ENCODE measurements at regions not wholly inside any gene's neighbourhood (a gene's known extent, or its start where the extent isn't known, plus 50 kb on each side); places are given as distances from the start of the nearest gene placed in this dataset.

DNA sequence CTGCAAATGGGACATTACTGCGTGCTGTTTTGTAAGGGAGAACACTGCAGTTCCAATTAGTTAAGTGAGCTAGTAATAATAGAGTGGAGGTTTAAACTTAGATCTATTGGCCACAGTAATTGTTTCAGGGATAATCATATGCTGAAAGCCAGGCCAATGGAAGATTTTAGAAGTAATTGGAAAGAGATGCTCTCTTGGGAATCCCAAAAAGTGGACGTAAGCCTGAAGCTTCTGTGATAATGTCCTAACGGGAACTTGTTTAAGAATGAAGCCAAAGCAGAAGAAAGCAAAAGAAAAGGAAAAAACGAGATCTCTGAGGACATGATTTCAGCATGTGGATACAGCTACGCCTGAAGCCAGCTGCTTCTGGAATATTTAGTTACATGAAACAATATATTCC, 594.6 kb downstream of the SLC4A3 start:
- H3F3A ChIP-seq (ENCODE audit: insufficient read depth) = peaks cover 22% of the 10 kb centered on the region
- H3K36me3 ChIP-seq (ENCODE audit: low read depth) = no peaks in the 10 kb centered on the region
- H3K4me1 ChIP-seq (ENCODE audit: insufficient read depth) = peaks cover 30% of the 10 kb centered on the region
- H3K4me3 ChIP-seq = no peak overlapping the region
- H3K9me3 ChIP-seq (ENCODE audit: low read depth) = no peaks in the 10 kb centered on the region
- no peak overlapping the region for H3K27ac ChIP-seq
- H3K27me3 ChIP-seq (replicated peaks; ENCODE audit: insufficient read depth) = no peaks in the 10 kb centered on the region
- no peak for DNase-seq
- no peaks in the 10 kb centered on the region for H4K20me1 ChIP-seq (ENCODE audit: insufficient read depth)
- no peaks in the 10 kb centered on the region for H3K9me2 ChIP-seq (ENCODE audit: insufficient read depth)
- no peak overlapping the region for H2AFZ ChIP-seq
- in situ Hi-C loops (cut with MboI) = no loop called here
- no peak overlapping the region for H3K9ac ChIP-seq
- H3K79me2 ChIP-seq (ENCODE audit: insufficient read depth) = no peaks in the 10 kb centered on the region
- TF ChIP-seq EZH2phosphoT487 (IDR thresholded peaks at IDR 0.05; ENCODE audit: insufficient read depth, low read depth) = no peak
- no peak for TF ChIP-seq EZH2 (IDR thresholded peaks at IDR 0.05; ENCODE audit: insufficient read depth, poor library complexity, severe bottlenecking)
- no peak overlapping the region for H3K4me2 ChIP-seq (ENCODE audit: unreplicated experiment)
- WGBS, 2 experiments (ENCODE audit: low coverage in 1 of 2, low lambda C conversion rate in 2 of 2, missing lambda C conversion rate in 2 of 2) = 85 to 90% methylated on average over 5 of the region's 5 CpGs

DNA sequence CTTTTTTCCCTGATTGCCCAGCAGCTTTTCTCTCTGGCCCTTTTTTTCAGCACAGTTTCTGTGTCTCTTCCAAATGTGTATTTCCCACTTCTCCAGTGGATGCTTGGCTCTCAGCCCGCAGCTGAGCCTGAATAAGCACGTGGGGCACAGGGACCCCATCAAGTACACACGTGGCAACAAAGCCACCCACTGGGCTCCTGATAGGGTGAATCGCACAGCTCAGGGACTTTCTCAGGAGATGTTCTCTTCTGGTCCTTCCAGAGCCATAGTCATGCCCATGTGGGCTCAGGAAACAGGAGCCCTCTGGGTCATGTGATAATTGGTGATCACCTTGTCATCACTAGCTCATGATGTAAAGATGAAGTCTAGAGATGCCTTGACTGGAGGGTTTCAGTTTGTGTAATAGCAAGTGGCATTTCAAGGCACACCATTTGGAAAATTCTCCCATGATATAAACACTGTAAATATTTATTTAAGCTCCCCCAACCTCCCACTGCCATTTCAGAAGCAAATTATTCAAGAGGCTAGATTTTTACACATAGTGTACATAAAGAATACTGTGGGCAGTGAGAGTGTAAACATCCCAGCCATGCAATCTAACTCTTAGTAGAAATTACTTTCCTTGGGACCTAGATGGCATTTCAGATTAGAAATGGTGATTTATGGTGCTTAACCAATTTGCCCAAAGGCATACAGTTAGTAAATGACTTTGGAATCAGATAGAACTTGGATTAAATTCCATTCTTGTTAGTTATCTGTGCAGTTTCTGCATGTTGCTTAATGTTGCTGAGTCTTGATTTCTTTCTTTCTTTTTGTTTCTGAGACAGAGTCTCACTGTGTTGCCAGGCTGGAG, 597.5 kb downstream of the SLC4A3 start:
- peaks cover 50% of the 10 kb centered on the region for H3F3A ChIP-seq (ENCODE audit: insufficient read depth)
- peaks cover 58% of the 10 kb centered on the region for H3K4me1 ChIP-seq (ENCODE audit: insufficient read depth)
- H4K20me1 ChIP-seq (ENCODE audit: insufficient read depth) = no peaks in the 10 kb centered on the region
- peak overlapping the region; percentile 38 for H3K4me2 ChIP-seq (ENCODE audit: unreplicated experiment)
- TF ChIP-seq EZH2 (IDR thresholded peaks at IDR 0.05; ENCODE audit: insufficient read depth, poor library complexity, severe bottlenecking) (no peak), EZH2phosphoT487 (IDR thresholded peaks at IDR 0.05; ENCODE audit: insufficient read depth, low read depth) (no peak)
- H3K9me2 ChIP-seq (ENCODE audit: insufficient read depth) = no peaks in the 10 kb centered on the region
- no peaks in the 10 kb centered on the region for H3K79me2 ChIP-seq (ENCODE audit: insufficient read depth)
- no peak overlapping the region for H3K9ac ChIP-seq
- no peaks in the 10 kb centered on the region for H3K27me3 ChIP-seq (replicated peaks; ENCODE audit: insufficient read depth)
- H3K27ac ChIP-seq = peak overlapping the region; percentile 73
- H3K9me3 ChIP-seq (ENCODE audit: low read depth) = no peaks in the 10 kb centered on the region
- in situ Hi-C loops (cut with MboI) = no loop called here
- no peak overlapping the region for H2AFZ ChIP-seq
- H3K36me3 ChIP-seq (ENCODE audit: low read depth) = no peaks in the 10 kb centered on the region
- H3K4me3 ChIP-seq = no peak overlapping the region
- peak; percentile 89 for DNase-seq
- whole genome bisulfite sequencing, 2 experiments (ENCODE audit: low coverage in 1 of 2, low lambda C conversion rate in 2 of 2, missing lambda C conversion rate in 2 of 2) = 70 to 81% methylated on average over 4 of the region's 4 CpGs

DNA sequence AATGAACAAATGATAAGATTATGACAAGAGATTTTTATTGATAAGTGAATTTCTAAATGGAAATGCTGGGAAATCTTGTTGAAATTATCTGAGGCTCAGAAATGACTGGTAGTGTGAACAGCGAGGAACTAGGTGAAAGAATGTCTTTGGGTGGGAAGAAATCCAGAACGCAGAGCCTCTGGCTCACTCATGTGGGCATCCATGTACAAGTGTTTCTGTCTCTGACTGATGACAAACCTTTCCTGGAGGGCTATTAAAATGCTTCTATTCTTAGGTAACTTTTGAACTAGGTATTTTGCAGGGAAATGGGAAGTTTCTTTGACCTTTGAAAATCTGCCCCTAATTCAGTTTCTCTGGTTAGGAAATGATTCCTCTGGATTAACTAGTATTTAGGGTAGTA, 598.6 kb downstream of the SLC4A3 start:
- Histone ChIP-seq H3K4me2 (ENCODE audit: unreplicated experiment) (peak overlapping the region; percentile 39), H3K27ac (peak overlapping the region; percentile 73), H3K79me2 (ENCODE audit: insufficient read depth) (no peaks in the 10 kb centered on the region), H3K9ac (no peak overlapping the region), H3K9me2 (ENCODE audit: insufficient read depth) (no peaks in the 10 kb centered on the region), H3K9me3 (ENCODE audit: low read depth) (no peaks in the 10 kb centered on the region), H3K27me3 (replicated peaks; ENCODE audit: insufficient read depth) (no peaks in the 10 kb centered on the region), H3F3A (ENCODE audit: insufficient read depth) (peaks cover 60% of the 10 kb centered on the region), H3K36me3 (ENCODE audit: low read depth) (no peaks in the 10 kb centered on the region), H3K4me1 (ENCODE audit: insufficient read depth) (peaks cover 66% of the 10 kb centered on the region), H4K20me1 (ENCODE audit: insufficient read depth) (no peaks in the 10 kb centered on the region), H2AFZ (no peak overlapping the region), H3K4me3 (no peak overlapping the region)
- peak; percentile 10 for DNase-seq
- TF ChIP-seq EZH2 (IDR thresholded peaks at IDR 0.05; ENCODE audit: insufficient read depth, poor library complexity, severe bottlenecking) (no peak), EZH2phosphoT487 (IDR thresholded peaks at IDR 0.05; ENCODE audit: insufficient read depth, low read depth) (no peak)
- in situ Hi-C loops (cut with MboI) = no loop called here
- WGBS, 2 experiments (ENCODE audit: low coverage in 1 of 2, low lambda C conversion rate in 2 of 2, missing lambda C conversion rate in 2 of 2) = 79 to 90% methylated on average over 2 of the region's 2 CpGs

DNA sequence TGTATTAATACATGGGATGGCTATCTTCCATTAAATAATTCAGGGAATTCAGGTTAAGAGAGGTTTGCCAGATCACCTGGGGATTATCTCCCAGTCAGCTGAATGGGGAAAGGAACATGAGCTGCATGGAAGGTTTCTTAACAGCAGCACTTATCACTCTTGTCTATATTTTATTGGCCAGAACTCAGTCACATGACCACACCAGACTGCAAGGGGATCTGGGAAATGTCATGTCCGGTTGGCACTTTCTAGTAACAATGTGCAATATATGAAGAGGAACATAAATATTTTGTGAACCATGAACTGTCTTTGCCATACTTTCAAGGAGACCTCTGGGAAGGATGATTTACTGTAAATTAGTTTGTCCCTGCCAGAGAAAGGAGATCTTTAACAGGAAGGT, 599.1 kb downstream of the SLC4A3 start:
- in situ Hi-C loops (cut with MboI) = no loop called here
- Histone ChIP-seq H2AFZ (no peak overlapping the region), H3K36me3 (ENCODE audit: low read depth) (no peaks in the 10 kb centered on the region), H3K27me3 (replicated peaks; ENCODE audit: insufficient read depth) (no peaks in the 10 kb centered on the region), H3K9me3 (ENCODE audit: low read depth) (no peaks in the 10 kb centered on the region), H3K27ac (0 out of 2 replicates have a peak overlapping the region, but pooled peaks have one; percentile 73), H3F3A (ENCODE audit: insufficient read depth) (peaks cover 64% of the 10 kb centered on the region), H3K4me3 (no peak overlapping the region), H3K9me2 (ENCODE audit: insufficient read depth) (no peaks in the 10 kb centered on the region), H3K9ac (no peak overlapping the region), H4K20me1 (ENCODE audit: insufficient read depth) (no peaks in the 10 kb centered on the region), H3K79me2 (ENCODE audit: insufficient read depth) (no peaks in the 10 kb centered on the region), H3K4me2 (ENCODE audit: unreplicated experiment) (peak overlapping the region; percentile 39), H3K4me1 (ENCODE audit: insufficient read depth) (peaks cover 70% of the 10 kb centered on the region)
- no peak for TF ChIP-seq EZH2phosphoT487 (IDR thresholded peaks at IDR 0.05; ENCODE audit: insufficient read depth, low read depth)
- no peak for TF ChIP-seq EZH2 (IDR thresholded peaks at IDR 0.05; ENCODE audit: insufficient read depth, poor library complexity, severe bottlenecking)
- no peak for DNase-seq
- 96 to 97% methylated on average over 1 of the region's 1 CpG for WGBS, 2 experiments (ENCODE audit: low coverage in 1 of 2, low lambda C conversion rate in 2 of 2, missing lambda C conversion rate in 2 of 2)
